ENCODE measurements at regions not wholly inside any gene's neighbourhood (a gene's known extent, or its start where the extent isn't known, plus 50 kb on each side); places are given as distances from the start of the nearest gene placed in this dataset.

DNA sequence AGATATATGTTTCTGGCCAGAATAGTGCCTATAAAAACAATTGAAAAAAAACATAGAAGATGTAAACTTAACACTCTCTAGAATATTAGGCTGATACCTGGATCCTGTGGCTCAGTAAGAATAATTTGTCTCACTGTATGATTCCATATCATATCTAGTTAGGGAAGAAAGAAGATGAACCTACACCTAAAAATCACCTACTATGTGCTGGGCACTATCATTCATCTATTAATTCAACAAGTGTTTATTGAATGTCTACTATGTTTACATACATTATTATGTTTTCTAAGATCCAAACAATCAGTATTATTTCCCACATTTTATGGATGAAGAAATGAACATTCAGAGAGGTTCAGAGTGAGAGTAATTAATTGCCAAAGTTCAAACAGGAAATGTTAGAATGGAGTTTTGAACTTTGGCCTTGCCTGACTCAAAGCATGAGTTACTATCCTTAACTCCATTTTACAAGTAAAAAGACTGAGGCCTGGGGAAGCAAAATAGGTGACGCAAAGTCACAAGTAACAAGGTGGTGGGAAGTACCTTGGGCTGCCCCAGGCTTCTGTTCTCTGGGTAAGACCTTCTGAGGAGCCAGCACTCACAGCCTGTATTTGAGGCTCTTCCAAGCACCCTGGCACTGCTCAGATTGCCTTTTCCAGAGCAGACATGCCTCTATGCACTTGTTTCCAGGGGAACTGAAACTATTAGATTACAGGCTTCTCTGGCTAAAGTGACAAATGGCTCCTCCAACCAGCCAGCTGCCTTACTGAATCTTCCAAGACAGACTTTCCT, 111.1 kb upstream of the ACSL4 start:
- no peak for DNase-seq (ENCODE audit: low read depth)

DNA sequence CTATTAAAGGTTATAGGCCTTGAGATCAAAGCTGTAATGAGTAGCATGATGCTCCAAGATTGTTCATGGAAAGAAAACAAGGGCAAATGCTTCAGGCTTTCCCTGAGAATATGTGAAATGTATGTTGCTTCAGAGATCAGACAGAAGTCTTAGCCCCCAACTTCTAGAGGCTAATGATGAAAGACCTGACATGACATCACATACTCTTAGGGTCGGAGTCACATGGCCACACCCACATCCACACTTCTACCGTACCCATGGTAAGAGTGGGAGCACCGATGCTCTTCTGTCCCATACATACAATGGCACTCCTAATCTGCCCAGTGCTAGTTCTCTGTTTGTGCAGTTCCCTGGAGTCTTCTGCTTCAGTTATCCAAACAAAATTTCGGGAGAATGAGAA, 111.9 kb upstream of the ACSL4 start:
- DNase-seq (ENCODE audit: low read depth): no peak

DNA sequence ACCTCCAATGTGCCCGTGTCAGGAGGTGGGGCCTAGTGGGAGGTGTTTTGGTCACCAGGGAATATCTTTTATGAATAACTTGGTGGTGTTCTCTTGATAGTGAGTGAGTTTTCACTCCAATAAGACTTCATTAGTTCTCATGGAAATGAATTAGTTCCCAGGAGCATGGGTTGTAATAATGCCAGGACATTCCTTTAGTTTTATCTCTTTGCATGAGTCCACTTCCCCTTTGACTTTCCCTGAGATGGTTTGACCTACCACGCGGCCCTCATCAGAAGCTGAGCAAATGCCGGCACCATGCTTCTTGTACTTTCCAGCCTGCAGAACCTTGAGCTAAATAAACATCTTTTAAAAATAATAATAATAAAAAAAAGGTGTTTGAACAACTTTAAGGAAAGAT, 112.9 kb upstream of the ACSL4 start:
- no peak for DNase-seq (ENCODE audit: low read depth)

GRCh38 chrX:109847257-109848187, 114.5 kb upstream of the ACSL4 start:
- DNase-seq (ENCODE audit: low read depth): peak; percentile 79

DNA sequence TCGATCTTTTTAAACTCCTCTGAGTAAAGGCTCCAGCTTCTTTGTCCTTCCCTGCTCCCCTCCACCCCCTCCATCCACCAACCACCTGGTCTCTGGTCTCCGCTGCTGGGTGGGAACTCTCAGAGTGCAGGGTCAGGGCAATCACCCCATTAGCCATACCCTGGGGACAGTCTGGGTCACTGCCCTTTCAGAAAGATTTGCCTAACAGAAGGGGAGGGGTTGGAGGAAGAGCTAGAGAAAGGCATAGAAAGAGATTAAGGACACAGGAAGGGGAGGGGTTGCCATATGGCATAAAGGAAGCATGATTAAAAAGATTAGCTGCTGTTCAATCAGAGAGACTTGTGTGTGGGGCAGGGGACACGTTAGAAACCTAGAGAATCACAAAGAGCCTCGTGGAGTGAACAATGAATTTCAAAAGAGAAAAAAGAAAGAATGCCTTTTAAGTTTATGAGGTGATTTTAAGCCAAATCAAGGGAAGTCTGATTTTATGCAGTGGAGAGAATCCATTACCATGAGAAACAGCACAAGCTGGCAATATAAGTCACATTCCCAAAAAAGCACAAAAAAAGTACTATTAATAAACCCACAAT, 115.5 kb upstream of the ACSL4 start:
- DNase-seq (ENCODE audit: low read depth): no peak

DNA sequence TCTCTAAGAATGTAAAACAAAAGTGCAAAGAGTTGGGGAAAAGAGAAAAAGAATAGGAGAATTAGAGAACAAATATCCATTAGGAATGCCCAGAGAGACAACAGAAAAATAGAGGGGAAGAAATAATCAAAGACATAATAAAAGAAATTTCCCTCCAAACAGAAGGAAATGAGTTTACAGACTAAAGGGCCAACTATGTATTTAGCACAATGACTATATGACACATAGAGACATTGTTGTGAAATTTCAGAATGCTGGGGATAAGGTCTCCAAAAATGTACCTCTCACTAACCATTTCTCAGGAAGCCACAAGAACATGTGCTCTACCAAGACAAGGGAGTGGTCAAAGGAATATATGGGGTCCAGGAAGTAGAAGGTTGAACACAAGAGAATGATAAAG, 121.0 kb upstream of the ACSL4 start:
- DNase-seq (ENCODE audit: low read depth): no peak

DNA sequence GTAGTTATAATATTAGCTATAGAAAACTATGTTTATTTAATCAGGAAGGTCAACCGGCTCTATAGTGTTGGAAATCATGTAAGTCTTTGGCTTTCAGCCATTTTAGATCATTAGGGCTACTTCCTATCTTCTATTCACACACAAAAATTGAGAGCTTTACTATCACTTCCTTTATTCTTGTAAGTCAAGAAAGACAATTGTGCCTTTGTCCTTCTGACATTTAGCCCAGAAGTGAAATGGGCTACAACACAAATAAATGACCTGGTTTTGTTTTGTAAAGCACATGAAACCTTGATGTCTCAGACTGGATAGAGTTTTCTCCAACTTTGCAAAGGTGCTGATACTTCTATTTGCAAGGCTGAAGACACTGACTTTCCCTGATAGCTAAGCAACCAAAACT, 122.4 kb upstream of the ACSL4 start:
- no peak for DNase-seq (ENCODE audit: low read depth)

GRCh38 chrX:109856974-109857373, 123.9 kb upstream of the ACSL4 start:
- no peak for DNase-seq (ENCODE audit: low read depth)

- no peak for DNase-seq (ENCODE audit: low read depth)
Observed at GRCh38 chrX:109857584-109858228, 124.6 kb upstream of the ACSL4 start.

- no peak for DNase-seq (ENCODE audit: low read depth)
Observed at GRCh38 chrX:109858602-109859341, 125.7 kb upstream of the ACSL4 start.

- DNase-seq (ENCODE audit: low read depth): no peak
Observed at GRCh38 chrX:109859651-109860050, 126.6 kb upstream of the ACSL4 start.

DNA sequence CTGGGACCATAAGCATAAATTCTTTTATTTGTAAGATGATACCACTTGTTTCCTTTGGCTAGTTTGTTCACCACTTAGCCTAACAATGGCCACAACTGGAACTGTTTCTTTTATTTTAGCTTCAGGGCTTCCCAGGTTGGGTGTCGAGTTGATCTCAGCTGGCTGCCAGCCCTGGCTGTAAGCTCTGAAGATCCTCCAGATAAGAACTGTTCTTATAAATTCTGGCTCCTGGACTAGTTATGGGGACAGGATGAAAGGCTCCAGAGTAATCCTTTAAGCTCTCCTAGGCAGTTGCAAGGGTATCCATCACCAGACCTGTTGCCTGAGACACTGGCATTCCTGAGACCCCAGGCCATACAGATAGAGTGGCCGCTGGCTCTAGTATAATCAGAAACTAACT, 129.4 kb upstream of the ACSL4 start:
- no peak for DNase-seq (ENCODE audit: low read depth)

- no peak for DNase-seq (ENCODE audit: low read depth)
Observed at GRCh38 chrX:109863811-109864210, 130.8 kb upstream of the ACSL4 start.

- DNase-seq (ENCODE audit: low read depth): no peak
Observed at GRCh38 chrX:109871121-109871888, 131.6 kb upstream of the TMEM164 start.

GRCh38 chrX:109872021-109872732, 130.7 kb upstream of the TMEM164 start:
- no peak for DNase-seq (ENCODE audit: low read depth)

GRCh38 chrX:109873574-109873973, 129.3 kb upstream of the TMEM164 start:
- DNase-seq (ENCODE audit: low read depth): no peak

GRCh38 chrX:109873983-109874382, 128.9 kb upstream of the TMEM164 start:
- no peak for DNase-seq (ENCODE audit: low read depth)

GRCh38 chrX:109874548-109874947, 128.4 kb upstream of the TMEM164 start:
- DNase-seq (ENCODE audit: low read depth): no peak

DNA sequence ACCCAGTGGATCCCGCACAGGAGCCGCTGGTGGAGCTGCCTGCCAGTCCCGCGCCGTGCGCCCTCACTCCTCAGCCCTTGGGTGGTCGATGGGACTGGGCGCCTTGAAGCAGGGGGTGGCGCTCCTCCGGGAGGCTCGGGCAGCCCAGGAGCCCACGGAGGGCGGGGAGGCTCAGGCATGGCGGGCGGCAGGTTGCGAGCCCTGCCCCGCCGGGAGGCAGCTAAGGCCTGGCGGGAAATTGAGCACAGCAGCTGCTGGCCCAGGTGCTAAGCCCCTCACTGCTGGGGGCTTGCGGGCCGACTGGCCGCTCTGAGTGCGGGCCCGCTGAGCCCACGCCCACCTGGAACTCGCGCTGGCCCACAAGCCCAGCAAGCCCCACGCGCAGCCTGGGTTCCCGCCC, 127.1 kb upstream of the TMEM164 start:
- DNase-seq (ENCODE audit: low read depth): no peak

DNA sequence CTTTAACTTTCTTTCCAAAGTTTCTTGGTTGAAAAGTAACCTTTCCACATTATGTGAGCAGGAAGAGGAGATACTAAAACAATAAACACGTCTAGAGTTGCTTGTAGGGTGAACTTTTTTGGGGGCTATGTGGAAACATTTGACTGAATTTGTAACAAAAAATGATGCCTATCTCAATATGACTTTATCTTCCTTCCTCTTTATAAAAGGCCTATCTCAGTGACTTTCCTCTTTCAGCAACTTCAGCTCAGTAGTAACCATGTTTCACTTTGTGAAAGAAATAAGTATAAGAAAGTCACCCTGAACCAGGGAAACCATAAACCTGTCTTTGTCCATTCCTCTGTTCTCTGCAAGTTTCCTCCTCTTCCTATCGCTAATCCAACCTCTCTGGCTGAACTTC, 124.7 kb upstream of the TMEM164 start:
- no peak for DNase-seq (ENCODE audit: low read depth)

Data from GM04504 (cell line).